ENCODE measurements at regions not wholly inside any gene's neighbourhood (a gene's known extent, or its start where the extent isn't known, plus 50 kb on each side); places are given as distances from the start of the nearest gene placed in this dataset.
"Not testable (repeated sequence)": the region's sequence is repeated elsewhere in the genome, so short reads cannot be mapped to it uniquely, and the experiment has no call there.

DNA sequence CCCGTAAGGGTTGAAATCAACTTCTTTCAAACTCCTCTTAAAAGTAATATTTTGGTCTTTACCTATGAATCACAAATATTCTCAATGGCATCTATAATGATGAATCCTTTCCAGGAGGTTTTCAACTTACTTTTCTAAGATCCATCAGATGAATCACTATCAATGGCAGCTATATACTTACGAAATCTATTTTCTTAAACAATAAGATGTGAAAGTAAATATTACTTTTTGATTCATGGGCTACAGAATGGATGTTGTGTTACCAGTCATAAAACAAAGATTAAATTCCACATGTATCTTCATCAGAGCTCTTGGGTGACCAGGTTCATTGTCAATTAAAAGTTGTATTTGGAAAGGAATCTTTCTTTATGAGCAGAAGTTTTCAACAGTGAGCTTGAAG is 1877.7 kb upstream of the ACO1 start:
- DNase-seq = no peak

DNA sequence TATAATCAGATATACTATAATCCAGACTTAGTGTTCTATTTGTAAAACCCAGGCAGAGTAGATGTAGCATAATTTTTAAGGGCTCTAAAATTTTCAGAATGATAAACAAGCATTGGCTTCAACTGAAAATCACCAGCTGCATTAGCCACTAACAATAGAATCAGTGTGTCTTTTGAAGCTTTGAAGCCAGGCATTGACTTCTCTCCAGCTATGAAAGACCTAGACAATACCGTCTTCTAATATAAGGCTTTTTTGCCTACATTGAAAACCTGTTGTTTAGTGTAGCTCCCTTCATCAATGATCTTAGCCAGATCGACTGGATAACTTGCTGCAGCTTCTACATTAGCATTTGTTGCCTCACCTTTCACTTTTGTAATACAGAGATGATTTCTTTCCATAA is 1877.3 kb upstream of the ACO1 start:
- DNase-seq = no peak

DNA sequence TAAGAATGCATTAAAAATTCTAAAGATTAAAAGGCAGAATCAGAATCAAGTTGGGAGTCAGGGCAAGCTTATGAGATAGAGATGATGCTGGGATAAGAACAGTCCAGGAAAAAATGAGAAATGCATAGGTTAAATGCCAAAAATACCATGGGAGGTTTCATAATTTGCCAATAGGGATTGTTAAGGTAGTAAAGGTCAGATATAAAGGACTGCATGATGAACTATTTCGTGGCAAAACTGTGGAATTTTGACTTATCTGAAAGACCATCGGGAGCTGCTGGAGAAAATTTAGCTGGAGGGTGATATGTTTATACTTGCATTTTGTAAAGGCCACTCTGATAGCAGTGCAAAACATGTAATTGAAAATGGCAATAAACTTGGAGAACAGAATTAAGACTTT is 1872.8 kb upstream of the ACO1 start:
- DNase-seq = no peak

DNA sequence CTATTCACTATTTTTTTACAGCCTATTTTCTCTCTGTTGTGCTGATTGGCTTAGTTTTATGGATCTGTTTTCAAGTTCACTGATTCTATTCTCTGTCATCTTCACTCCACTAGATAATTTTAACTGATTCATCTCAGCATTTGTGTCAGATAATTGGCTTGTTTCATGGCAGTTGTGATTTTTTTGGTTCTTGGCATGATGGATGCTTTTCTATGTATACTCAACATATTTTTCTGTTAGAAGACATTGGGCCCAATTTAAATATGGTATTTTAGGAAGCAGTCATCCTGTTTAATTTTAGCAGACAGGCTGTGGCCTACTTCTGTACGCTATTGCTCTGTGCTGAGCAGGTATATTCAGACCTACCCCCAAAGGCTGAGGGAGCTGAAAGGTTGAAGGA is 1865.3 kb upstream of the ACO1 start:
- DNase-seq = no peak

DNA sequence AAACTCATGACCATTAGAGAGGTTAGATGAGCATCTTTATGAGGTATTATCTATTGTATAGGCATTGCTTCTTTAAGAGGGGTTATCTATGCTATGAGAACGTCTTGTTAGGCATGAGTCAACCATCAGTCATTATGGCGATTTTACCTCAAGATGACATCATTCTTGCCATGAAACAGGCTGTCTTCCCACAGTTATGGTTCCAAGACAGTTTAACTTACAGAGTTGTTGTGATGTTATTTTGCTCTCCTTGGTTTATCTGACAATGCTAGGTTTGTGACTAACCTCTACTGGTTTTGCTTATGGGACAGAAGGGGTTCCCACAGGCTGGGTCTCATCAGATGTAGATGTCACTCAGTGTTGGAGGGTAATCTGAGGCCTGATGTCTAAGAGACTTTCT is 1864.7 kb upstream of the ACO1 start:
- DNase-seq = no peak

DNA sequence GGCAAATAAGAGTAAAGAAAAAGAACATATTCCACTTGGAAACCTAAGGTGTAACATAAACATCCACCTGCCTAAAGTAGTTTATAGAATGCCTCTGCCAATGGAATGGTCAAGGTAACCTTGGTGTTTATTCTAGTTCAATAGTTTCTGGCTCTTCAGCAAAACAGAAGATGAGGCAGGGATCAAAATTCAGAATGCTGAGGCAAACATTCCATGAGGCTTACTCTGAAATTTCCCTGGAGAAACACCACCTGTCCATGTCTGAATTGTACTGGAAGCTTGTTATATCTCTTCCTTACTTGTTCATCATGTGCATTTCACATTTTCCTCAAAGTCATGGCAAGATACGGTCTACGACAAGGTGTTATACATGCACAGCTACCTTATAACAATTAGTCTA is 1862.4 kb upstream of the ACO1 start:
- no peak for DNase-seq

DNA sequence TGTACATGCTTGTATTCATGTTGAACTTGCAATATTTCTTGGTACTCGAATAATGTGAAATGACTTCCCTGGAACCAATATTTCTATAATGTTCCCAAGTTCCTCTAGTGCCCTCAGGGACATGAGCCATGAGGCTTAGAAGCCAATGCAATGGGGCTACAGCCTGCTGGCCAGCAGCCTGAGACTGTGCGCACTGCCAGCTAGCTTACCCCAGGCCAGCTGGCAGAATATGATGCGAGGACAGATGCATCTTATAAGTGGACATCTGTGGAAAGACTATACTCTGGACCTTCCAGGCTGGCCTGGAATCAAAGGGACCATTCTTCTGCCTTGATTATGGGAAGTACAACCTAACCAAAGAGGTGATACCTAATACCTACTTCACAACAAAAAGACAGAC is 1862.0 kb upstream of the ACO1 start:
- no peak for DNase-seq

DNA sequence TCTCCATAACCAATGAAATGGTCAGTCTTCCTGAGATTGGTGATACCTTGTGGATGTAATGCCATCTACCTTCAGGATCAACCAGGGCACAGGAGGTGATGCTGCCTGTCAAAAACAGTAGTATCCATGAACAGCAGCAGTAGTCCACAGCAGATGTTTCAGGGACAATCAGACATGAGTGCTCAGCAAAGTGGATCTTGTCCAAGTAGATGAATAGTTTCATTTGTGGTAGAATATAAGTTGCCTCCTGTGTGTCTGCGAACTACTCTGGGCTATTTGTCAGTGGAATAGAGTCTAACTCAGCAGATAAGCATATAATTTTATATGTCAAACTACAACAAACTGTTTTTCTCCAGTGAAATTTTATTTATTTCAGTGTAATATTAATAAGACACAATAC is 1860.1 kb upstream of the ACO1 start:
- DNase-seq = no peak

DNA sequence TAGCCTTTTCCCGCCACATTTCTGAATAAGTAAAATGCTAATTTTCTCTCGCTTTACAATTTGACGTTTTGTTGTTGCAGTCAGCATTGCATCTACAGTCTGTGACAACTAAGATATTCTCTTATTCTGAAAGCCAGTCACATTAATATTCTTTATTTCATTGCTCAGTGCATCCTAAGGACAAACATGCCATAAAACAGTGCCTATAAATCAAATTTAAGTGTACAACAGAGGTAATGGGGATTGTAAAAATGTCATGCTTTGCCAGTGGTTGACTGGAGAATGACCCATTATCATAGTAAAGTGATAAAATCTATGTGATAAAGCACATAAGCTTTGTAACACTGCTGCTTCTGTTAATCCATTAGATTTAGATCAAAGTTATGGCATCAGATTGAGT is 1850.0 kb upstream of the ACO1 start:
- no peak for DNase-seq

DNA sequence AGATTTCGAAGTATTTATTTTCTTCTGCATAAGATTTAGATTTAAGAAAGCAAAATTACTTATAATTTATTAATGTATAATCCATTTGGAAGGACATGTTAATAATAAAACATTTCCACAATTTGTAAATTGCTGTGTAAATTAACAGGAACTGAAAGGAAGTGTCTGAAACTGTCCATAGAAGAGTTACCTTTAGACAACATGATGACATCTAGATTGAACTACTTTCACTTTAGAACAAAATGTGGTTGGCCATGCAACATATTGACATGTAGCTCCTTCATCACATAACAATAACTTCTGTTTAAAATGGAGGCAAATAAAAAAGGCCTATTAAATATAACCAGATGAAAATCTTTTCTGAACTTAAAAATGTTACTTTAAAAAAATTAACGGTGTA is 1849.5 kb upstream of the ACO1 start:
- no peak for DNase-seq

DNA sequence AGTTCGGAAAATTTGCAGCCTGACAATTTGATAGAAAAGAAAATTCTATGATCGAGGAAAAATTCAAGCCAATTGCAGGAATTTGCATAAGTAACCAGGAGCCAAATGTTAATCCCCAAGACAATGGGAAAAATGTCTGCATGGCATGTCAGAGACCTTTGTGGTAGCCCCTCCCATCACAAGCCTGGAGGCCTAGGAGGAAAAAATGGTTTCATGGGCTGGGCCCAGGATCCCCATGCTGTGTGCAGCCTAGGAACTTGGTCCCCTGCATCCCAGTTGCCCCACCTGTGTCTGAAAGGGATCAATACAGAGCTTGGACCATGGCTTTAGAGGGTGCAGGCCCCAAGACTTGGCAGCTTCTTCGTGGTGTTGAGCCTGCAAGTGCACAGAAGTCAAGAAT is 1847.9 kb upstream of the ACO1 start:
- no peak for DNase-seq

DNA sequence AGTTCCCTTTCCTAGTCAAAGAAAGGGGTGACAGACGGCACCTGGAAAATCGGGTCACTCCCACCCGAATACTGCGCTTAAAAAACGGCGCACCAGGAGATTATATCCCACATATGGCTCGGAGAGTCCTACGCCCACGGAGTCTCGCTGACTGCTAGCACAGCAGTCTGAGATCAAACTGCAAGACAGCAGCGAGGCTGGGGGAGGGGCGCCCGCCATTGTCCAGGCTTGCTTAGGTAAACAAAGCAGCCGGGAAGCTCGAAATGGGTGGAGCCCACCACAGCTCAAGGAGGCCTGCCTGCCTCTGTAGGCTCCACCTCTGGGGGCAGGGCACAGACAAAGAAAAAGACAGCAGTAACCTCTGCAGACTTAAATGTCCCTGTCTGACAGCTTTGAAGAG is 1844.7 kb upstream of the ACO1 start:
- DNase-seq = not testable (repeated sequence)

DNA sequence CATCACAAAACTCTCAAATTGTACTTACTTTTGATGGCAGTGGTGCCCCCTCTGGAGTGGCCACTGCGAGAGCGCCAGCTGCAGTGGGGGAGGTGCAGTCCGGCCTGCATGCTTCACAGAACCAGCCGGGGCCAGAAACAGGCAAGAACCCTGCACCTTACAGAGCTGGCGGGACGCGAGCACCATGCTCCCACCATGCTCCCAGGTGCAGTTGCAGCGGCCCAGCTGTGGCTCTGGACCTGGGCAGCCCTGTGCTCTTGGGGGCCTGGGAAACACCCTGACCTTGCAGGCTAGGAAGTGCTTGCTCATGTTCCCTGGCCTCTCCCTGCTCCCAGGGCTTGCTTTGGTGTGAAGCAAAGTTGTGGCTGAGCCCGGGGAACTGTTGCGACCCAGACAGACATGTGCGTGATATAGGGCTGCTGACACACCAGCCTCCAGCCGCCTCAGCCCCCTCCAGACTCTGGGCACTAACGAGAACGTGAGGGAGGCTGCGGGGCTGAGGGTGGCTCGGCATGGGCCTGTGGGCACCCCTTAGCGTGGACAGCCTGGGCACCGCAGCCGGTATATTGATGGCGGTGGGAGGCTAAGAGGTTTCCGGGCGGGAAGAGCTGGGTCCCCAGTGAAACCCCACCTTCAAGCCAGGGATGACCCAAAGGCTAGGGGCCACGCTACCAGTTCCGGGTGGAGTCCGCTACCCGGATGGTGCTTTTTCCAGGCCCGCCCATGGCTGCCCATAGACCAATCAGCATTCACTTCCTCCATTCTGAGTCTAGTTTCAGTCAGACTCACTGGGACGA is 1809.9 kb upstream of the ACO1 start:
- DNase-seq = no peak

DNA sequence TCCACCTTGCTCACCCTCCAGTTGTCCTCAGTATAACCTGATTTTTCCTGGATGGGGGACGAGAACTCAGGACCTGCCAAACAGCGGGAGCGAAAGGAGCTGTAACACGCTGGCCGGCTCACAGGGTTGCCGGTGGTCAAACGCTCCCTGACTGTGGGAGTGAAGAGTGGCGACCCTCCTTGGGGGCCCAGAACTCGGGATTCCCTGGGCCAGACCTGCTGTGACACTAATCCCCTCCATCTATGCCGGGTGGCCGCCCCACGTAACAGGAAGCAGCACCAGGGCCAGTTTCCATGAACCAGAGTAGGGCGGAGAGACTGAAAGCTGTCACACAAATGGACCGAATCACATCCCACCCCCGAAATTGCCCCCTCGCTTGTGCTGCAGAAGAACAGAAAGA is 1809.2 kb upstream of the ACO1 start:
- no peak for DNase-seq

DNA sequence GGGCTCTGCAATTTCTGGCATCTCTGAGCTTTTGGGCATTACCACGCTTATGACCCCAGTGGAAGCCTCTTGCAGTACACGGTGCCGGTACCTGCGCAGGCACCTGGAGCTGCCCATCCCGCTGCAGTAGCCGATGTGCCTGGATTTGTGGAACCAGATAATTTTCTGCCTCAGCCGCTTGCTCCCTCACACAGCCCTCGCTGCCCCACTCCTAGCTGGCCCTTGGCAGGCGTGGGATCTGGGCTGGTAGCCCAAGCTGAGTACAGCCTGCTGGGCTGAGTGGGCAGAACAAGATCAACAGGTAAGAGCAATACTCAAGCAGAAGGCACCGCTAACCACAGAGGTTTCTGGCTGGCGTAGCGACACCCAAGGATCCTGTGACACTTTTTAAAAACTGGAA is 1808.8 kb upstream of the ACO1 start:
- DNase-seq = no peak

DNA sequence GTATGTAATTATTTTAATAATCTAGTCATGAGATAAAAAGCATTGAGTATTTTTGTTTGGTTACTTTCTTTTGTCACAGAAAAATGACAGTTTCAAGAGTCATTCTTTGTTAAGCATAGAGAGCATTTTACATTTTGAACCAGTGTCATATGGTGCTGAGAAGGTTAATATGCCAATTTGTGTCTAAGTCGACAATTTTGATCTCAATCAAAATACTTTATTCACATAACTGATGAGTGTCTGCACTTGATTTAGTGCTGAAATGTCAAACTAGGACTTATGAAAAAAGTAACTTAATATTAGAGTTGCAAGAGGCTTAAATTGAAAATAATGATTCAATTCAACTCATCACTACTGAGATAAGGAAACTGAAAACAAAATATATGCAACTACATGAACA is 1804.6 kb upstream of the ACO1 start:
- DNase-seq = no peak

DNA sequence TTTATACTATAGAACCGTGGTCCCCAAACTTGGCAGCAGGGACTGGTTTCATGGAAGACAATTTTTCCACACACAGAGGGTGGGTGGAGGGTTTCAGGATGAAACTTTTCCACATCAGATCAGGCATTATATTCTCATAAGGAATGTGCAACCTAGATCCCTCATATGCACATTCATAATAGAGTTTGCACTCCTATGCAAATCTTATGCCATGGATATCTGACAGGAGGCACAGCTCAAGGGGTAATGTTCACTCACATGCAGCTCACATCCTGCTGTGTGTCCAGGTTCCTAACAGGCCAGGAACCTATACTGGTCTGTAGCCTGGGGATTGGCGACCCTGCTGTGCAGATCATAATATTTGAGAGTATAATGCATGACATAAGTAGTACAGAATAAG is 1802.2 kb upstream of the ACO1 start:
- no peak for DNase-seq

DNA sequence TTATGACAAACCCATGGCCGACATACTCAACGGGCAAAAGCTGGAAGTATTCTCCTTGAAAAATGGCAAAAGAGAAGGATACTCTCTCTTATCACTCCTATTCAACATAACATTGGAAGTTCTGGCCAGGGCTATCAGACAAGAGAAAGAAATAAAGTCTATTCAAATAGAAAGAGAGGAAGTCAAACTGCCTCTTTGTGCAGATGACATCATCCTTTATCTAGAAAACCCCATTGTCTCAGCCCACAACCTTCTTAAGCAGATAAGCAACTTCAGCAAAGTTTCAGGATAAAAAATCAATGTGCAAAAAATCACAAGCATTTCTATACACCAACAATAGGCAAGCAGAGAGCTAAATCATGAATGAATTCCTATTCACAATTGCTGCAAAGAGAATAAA is 1799.9 kb upstream of the ACO1 start:
- DNase-seq = no peak

DNA sequence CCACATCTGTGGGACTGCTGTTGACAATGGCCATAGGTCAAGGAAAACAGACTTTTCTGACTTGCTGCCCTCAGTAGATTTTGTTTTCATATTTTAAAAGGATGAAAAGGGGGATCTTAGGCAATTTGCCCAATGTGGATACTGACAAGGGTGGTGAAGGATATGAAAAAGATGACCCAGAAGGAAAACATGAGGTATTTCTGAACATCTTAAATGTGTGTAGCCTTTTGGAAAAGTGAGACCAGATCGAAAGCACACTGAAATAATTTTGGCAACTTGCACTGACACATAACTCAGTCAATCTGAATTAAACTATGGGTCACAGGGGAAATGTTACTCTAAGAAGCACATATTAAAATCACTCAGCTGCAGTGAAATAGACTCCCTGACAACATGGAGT is 1793.0 kb upstream of the ACO1 start:
- no peak for DNase-seq

DNA sequence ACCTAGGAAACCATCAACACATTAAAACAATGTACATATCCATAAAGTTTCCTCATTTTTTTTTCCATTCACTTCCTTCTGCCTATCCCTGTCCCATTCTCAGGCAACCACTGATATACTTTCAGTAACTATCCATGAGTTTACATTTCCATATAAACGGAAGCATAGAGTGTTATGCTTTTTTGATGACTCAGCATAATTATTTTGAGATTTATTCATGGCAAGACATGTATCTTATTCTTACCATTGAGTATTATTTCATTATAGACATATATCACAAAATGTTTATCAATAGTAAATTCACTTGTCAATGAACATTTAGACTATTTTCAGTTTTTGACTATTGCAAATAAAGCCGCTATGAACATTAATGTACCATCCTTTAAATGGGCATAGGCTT is 1786.8 kb upstream of the ACO1 start:
- no peak for DNase-seq

DNA sequence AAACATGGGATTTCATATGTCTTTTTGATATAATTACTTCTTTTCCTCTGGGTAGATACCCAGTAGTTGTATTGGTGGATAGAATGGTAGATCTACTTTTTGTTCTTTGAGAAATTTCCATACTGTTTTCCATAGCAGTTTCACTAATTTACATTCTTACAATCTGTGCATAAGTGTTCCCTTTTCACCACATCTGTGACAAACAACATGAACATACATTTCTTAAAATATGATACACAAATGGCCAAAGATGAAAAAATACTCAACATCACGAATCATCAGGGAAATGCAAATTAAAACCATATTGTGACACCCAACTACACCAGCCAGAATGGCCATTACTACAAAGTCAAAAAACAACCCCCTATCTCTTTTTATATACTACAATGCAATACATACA is 1778.5 kb upstream of the ACO1 start:
- DNase-seq = no peak

DNA sequence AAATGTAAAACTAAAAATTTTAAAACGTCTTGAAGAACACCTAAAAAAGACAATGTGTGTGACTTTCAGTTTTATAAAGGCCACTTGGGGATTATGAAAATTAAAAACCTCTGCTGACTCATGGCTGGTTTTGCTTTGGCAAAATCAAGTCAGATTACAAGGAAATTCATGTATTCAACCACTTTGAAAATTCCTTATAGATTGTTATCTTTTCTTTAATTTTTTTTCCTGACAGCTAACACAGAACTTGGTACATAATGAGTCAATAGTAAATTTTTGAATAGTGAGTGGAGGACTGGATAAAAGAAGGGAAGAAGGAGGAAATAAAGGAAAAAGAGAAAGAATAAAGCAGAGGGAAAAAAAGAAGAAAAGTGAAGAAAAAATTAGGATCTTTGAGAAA is 1774.7 kb upstream of the ACO1 start:
- DNase-seq = no peak

DNA sequence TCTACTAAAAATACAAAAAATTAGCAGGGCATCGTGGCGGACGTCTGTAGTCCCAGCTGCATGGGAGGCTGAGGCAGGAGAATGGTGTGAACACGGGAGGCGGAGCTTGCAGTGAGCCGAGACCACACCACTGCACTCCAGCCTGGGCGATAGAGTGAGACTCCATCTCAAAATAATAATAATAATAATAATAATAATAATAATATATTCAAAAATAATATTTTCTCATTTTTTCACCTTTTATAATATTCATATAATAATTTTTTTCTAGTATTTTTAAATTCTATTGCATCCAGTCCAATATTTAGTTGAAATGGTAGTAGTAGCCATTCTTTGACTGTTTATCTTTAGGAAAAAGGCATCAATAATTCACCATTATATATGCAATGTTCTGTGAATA is 1767.7 kb upstream of the ACO1 start:
- DNase-seq = not testable (repeated sequence)

DNA sequence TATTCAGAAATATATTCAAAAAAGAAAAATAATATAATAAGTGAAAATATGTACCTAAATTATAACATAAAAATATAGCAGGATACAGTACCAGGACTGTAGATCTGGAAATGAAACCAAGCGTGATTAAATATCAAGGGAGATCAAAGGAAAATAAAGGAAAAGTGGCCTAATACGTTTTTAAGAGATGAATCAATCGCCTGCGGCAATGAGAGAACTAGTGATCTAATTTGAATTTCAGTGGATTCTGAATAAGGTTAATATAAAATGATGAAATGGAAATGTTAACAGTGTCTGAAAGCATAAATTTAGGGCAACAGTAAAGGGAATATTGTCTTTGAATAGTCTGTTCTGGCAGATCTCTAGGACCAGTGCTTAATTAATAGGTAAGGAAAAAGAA is 1761.9 kb upstream of the ACO1 start:
- no peak for DNase-seq

DNA sequence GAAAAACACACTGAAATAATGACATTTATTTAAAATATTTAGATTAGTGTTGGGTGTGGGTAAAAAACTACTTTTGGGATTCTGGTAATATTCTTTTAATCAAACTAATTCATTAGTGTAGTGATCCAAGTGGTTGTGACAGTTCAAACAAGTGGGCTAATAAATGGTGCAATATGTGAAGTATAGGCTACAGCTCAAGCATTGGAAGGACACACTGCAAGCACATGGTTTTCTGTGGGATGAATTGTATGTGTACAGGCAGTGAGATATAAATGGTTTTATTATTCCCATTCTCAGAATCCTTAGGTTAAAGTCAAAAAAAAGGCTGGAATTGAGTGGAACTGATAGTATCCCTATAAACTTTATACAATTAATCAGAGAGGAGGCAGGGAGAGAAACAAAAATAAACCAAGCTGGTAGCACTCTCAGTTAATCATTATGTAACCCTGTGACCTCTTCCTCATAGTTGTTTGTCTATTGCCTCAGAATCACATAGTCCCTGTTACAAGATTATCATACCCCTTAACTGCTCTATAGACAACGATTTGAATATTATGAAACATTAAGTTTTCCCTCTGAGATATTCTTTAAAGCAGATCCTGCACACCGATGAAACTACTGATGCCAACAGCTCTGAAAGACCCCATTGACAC is 1755.4 kb upstream of the ACO1 start:
- DNase-seq = no peak

Measured in cerebellar nuclear complex (tissue), 1 donor.